GM12872 (cell line): ENCODE measurements at regions not wholly inside any gene's neighbourhood (a gene's known extent, or its start where the extent isn't known, plus 50 kb on each side); places are given as distances from the start of the nearest gene placed in this dataset.

ENCODE experiments used
- TF ChIP-seq, protein P1 (sequence below): IDR thresholded peaks from 3 replicates; pipeline ENCODE4 v1.5.1; 2011; ENCODE audit warnings: low read depth, mild to moderate bottlenecking, low read length, moderate library complexity; ENCODE audit not compliant: insufficient read depth

DNA sequence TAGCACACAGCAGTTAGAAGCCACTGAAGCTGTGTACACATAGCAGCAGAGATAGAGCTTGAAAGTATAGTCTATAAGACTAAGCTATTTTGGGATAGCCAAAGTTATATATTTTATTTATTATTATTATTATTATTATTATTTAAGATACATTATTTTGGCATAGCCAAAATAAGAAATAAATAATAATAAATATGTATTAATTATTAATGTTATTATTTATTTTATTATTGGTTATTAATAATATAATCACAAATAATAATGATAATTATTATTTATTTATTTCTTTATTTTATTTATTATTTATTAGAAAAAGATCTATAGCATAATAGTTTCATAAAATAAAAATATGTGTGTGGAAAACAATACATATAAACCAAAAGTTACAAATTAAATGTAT lies 107.2 kb upstream of the FOXK1 start:
- TF ChIP-seq, protein P1, sequence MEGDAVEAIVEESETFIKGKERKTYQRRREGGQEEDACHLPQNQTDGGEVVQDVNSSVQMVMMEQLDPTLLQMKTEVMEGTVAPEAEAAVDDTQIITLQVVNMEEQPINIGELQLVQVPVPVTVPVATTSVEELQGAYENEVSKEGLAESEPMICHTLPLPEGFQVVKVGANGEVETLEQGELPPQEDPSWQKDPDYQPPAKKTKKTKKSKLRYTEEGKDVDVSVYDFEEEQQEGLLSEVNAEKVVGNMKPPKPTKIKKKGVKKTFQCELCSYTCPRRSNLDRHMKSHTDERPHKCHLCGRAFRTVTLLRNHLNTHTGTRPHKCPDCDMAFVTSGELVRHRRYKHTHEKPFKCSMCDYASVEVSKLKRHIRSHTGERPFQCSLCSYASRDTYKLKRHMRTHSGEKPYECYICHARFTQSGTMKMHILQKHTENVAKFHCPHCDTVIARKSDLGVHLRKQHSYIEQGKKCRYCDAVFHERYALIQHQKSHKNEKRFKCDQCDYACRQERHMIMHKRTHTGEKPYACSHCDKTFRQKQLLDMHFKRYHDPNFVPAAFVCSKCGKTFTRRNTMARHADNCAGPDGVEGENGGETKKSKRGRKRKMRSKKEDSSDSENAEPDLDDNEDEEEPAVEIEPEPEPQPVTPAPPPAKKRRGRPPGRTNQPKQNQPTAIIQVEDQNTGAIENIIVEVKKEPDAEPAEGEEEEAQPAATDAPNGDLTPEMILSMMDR: no peak

DNA sequence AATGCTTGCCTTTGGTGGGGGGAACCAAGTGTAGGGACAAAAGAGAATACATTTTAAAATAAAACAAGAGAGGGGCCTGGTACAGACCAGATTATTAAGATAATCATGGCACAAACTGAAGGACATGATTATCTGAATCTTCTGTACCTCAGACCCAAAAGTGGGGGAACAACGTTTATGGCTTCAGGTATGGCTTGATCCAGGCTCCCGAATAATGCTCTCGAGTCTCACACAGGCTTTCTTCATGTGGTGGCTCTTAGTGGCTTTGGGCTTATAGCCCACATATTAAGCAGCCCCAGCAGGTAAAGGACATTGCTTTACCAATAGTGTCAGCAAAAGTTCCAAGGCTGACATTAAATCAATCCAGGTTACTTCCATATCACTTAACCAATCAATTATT lies 106.8 kb upstream of the FOXK1 start:
- TF ChIP-seq, protein P1: no peak

DNA sequence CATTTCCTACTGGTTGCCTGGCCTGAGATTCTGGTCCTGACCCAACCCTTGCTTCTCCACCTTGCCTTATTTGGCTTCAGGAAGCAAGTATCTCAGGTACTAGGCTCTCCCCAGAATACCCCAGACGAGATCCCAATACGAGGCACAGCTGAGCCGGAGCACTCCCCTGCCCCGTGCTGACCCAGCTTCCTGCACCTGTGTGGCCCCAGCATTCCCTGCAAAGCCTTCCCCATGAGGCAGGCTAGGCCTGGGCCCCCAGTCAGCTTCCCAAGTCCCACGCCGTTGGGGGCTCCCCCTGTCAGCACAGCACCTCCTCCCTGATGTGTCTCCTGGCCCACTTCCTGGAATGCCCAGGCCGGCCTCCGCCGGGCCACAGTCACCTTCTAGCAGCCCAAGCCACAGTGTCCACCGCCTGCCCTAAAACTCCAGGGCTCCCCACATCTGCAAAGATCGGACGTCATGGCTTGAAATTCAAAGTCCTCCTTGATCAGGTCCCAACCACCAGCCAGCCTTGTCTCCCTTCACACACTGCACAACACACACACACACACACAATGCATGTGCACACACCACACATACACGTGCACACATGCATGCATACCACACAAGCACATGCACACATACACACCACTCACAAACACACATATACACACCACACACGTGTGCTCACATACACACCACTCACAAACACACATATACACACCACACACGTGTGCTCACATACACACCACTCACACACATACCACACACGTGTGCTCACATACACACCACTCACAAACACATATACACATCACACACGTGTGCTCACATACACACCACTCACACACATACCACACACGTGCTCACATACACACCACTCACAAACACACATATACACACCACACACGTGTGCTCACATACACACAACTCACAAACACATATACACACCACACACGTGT lies 78.9 kb upstream of the FOXK1 start:
- TF ChIP-seq, protein P1: no peak

DNA sequence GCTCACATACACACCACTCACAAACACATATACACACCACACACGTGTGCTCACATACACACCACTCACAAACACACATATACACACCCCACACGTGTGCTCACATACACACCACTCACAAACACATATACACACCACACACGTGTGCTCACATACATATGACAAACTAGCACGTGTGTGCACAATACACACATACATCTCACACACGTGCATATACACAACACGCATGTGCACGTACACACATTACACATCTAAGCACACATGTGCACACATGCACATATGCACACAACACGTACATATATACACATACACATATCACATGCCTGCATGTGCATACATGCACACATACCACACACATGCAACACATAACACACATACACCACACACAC lies 78.3 kb upstream of the FOXK1 start:
- TF ChIP-seq, protein P1: no peak

DNA sequence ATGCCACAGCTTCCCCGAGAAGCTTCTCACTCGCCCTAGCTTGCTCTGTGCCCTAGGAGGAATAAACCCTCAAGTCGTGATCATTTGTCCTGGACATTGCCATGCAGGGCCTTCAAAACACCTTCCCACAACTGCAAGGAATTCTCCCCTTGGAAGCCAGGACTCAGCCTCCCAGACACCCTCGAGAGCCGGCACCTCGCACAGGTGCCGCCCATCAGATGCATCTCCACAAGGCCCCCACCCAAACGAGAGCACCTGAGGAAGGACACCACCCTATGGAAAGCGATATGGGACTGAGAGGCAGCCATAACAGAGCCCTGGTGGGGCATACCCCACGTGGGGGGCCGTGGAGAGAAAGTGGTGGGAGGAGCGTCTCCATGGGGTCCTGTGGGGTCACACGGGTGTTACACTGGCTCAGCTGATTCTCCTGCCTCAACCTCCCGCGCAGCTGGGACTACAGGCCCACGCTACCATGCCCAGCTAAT lies 77.6 kb upstream of the FOXK1 start:
- TF ChIP-seq, protein P1: no peak

DNA sequence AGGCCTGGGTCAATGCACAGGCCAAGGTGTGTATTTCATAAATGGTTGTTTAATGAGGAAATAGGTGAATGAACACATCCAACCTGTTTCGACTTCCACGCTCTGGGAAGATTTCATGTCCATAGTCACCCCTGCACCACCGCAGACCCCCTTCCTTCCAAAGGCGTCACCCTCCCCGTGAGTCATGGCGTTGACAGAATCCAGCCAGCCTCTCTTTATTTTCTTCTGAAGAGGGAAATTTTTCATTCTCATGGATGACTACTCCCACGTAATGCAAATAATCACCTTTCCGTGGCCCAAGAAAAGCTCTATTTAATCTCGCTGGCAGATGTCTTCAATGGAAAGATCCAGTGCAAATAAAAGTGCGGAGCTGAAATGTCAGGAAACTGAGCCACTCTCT lies 75.3 kb upstream of the FOXK1 start:
- TF ChIP-seq, protein P1: no peak

DNA sequence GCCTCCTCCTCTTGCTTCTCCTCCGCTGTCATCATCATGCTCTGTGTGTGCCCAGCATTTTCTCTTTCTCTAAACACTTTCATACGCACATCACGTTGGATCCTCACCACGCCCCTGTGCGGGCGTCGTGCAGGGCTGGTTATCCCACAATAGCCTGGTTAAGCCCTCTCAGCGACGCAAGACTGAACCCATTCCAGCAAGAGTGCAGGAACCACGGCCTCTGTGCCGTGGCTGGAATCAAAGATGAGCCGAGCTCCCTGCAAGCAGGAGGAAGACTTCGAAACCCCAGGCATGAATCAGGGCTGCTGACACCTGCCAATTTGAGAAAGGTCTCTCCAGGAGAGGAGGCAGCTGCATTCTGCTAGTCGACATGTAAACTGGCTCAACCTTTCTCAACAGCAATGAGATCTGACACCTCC lies 74.8 kb upstream of the FOXK1 start:
- TF ChIP-seq, protein P1: no peak
